ENCODE measurements at regions not wholly inside any gene's neighbourhood (a gene's known extent, or its start where the extent isn't known, plus 50 kb on each side); places are given as distances from the start of the nearest gene placed in this dataset.

DNA sequence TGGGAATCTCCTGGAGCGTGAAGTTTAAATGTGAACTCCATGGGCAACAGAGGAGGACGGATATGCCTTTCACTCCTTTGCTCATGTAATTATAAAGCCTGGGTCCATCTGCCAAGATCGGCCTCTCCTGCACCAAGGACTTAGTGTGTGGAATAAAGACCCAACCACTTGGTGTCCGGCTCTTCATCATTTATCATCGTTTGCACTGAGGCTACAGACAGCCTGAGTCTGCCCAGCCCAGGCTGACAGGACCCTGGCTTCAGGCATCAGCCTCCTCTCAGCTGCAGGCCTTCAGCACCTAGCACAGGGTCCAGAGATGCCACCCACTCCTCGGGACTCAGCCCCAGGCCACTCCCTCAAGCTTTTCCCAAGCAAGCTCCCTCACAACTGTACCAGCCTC is 206.8 kb upstream of the IPO5 start:
- Histone ChIP-seq H3K36me3 (no peaks in the 10 kb centered on the region), H3K27me3 (replicated peaks; ENCODE audit: insufficient read depth) (no peaks in the 10 kb centered on the region), H3K27ac (no peak overlapping the region), H3K4me3 (no peak overlapping the region), H3K9me3 (no peaks in the 10 kb centered on the region), H3K4me1 (ENCODE audit: control insufficient read depth in 1 of 2, low read depth in 2 of 2) (peaks cover 0 to 15% of the 10 kb centered on the region in 2 donors)
- ATAC-seq (ENCODE audit: insufficient number of reproducible peaks, low FRiP score, low read depth) (no peak), DNase-seq (ENCODE audit: low spot score) (no peak)
- TF ChIP-seq, protein P1, sequence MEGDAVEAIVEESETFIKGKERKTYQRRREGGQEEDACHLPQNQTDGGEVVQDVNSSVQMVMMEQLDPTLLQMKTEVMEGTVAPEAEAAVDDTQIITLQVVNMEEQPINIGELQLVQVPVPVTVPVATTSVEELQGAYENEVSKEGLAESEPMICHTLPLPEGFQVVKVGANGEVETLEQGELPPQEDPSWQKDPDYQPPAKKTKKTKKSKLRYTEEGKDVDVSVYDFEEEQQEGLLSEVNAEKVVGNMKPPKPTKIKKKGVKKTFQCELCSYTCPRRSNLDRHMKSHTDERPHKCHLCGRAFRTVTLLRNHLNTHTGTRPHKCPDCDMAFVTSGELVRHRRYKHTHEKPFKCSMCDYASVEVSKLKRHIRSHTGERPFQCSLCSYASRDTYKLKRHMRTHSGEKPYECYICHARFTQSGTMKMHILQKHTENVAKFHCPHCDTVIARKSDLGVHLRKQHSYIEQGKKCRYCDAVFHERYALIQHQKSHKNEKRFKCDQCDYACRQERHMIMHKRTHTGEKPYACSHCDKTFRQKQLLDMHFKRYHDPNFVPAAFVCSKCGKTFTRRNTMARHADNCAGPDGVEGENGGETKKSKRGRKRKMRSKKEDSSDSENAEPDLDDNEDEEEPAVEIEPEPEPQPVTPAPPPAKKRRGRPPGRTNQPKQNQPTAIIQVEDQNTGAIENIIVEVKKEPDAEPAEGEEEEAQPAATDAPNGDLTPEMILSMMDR (IDR thresholded peaks at IDR 0.05): no peak

DNA sequence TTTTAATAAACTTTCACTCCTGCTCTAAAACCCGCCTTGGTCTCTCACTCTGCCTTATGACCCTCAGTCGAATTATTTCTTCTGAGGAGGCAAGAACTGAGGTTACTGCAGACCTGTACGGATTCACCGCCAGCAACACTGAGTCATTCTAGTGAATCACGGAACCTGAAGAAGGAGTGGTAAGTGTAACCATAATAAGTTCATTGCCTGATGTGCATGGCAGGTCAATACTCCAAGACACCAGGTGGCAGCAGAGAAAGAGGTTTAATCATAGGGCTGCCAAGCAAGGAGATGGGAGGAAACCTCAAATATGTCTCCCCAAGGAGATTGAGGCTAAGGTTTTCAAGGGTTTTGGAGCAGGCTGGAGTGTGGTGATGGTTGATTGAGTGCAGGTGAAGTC is 204.3 kb upstream of the IPO5 start:
- TF ChIP-seq, protein P1 (IDR thresholded peaks at IDR 0.05): no peak
- no peak overlapping the region for H3K27ac ChIP-seq
- no peak overlapping the region for H3K4me3 ChIP-seq
- H3K9me3 ChIP-seq: no peaks in the 10 kb centered on the region
- H3K27me3 ChIP-seq (replicated peaks; ENCODE audit: insufficient read depth): no peaks in the 10 kb centered on the region
- H3K36me3 ChIP-seq: no peaks in the 10 kb centered on the region
- peaks cover 0 to 7% of the 10 kb centered on the region in 2 donors for H3K4me1 ChIP-seq (ENCODE audit: control insufficient read depth in 1 of 2, low read depth in 2 of 2)
- ATAC-seq (ENCODE audit: insufficient number of reproducible peaks, low FRiP score, low read depth) (no peak), DNase-seq (ENCODE audit: low spot score) (no peak)

DNA sequence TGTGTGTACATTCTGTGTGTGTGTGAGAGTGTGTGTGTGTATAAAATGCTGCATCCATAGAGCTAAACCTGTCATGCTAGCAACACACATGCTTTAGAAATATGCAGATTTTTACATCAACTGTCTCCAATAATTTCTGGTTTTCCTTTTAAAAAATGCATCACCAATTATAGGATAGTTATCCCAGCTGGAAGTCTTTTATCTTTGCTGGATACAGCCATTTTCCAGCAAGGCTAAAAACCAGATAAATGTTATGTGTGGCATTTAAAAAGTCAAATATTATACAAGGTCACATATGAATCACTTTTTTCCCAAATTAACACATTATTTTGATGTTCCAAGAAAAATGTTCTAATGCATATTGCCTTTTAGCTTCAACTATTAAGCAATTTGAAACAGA is 202.0 kb upstream of the IPO5 start:
- no peaks in the 10 kb centered on the region for H3K9me3 ChIP-seq
- TF ChIP-seq, protein P1 (IDR thresholded peaks at IDR 0.05): no peak
- no peak for ATAC-seq (ENCODE audit: insufficient number of reproducible peaks, low FRiP score, low read depth)
- H3K4me3 ChIP-seq: no peak overlapping the region
- H3K4me1 ChIP-seq (ENCODE audit: control insufficient read depth in 1 of 2, low read depth in 2 of 2): no peaks in the 10 kb centered on the region
- DNase-seq (ENCODE audit: low spot score): no peak
- H3K27ac ChIP-seq: no peak overlapping the region
- no peaks in the 10 kb centered on the region for H3K27me3 ChIP-seq (replicated peaks; ENCODE audit: insufficient read depth)
- no peaks in the 10 kb centered on the region for H3K36me3 ChIP-seq

DNA sequence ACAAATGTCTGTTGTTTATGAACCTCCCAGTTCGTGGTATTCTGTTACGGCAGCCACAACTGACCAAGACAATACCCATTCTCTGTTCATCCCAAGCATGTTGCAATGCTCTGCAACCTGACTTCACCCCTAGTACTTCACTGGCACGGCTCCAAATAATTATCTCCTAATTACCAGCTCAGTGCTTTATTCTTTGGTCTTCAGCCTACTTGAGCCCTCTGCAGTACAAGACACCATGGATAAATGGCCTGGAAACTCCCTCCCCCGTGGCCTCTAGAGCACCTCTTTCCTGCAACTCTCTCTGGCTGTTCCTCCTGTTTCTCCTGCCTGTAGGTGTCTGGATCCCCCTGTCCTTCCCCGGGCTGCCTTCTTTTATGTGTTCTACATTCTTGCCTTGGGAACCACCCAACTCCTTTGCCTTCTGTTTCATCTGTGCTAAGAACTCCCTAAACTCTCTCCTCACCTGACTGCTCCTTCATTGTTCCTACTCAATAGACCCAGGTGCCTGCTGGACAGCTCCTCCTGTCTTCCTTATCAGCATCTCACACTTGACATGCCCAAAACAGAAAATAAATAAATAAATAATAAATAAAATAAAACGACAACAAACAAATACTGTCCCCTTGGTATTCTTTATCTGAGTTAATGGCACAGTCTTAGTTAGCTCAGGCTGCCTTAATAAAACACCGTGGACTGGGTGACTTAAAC is 200.4 kb upstream of the IPO5 start:
- H3K4me1 ChIP-seq (ENCODE audit: control insufficient read depth in 1 of 2, low read depth in 2 of 2): peaks cover 0 to 12% of the 10 kb centered on the region in 2 donors
- no peaks in the 10 kb centered on the region for H3K9me3 ChIP-seq
- no peak overlapping the region for H3K27ac ChIP-seq
- DNase-seq (ENCODE audit: low spot score): no peak
- no peak overlapping the region for H3K4me3 ChIP-seq
- H3K36me3 ChIP-seq: no peaks in the 10 kb centered on the region
- ATAC-seq (ENCODE audit: insufficient number of reproducible peaks, low FRiP score, low read depth): no peak
- H3K27me3 ChIP-seq (replicated peaks; ENCODE audit: insufficient read depth): no peaks in the 10 kb centered on the region
- TF ChIP-seq, protein P1 (IDR thresholded peaks at IDR 0.05): no peak

DNA sequence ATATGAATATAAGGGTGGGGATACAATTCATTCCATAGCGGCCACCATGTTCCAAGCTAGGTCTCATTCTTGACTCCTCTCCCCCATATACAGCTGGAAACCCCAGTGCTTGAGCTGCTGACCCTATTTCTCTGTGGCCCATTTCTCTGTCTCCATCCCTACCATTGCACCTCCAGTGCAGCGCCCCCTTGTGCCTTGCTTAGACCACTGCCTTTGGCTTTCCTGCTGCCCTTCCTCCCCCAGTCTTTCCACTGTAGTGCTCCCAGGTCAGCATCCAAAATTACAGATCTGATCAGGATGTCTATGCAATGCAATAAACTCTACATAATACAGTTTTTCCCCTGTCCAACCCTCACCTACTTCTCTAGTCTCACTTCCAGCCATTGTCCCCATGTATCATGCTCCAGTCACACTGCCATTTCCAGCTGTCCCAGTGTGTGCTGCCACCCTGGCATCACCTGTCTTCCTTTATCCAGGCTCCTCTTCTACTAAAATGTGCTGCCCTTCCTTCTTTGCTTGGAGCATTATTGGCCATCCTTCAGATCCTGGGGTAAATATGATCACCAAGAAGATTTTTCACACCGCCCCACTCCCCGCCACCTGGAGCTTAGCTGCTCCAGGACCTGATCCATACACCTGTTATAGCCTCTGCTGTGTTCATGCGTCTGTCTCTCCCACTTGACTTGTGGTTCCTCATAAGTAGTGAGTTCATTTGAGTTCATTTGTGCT is 199.4 kb upstream of the IPO5 start:
- H3K27ac ChIP-seq: no peak overlapping the region
- no peak overlapping the region for H3K4me3 ChIP-seq
- DNase-seq (ENCODE audit: low spot score) (no peak), ATAC-seq (ENCODE audit: insufficient number of reproducible peaks, low FRiP score, low read depth) (no peak)
- no peaks in the 10 kb centered on the region for H3K36me3 ChIP-seq
- no peaks in the 10 kb centered on the region for H3K27me3 ChIP-seq (replicated peaks; ENCODE audit: insufficient read depth)
- no peaks in the 10 kb centered on the region for H3K9me3 ChIP-seq
- H3K4me1 ChIP-seq (ENCODE audit: control insufficient read depth in 1 of 2, low read depth in 2 of 2): peaks cover 0 to 13% of the 10 kb centered on the region in 2 donors
- TF ChIP-seq, protein P1 (IDR thresholded peaks at IDR 0.05): no peak

Data from thoracic aorta (tissue), 2 donors.